NAMALWA (cell line): ENCODE measurements at regions not wholly inside any gene's neighbourhood (a gene's known extent, or its start where the extent isn't known, plus 50 kb on each side); places are given as distances from the start of the nearest gene placed in this dataset.
"Not testable (repeated sequence)": the region's sequence is repeated elsewhere in the genome, so short reads cannot be mapped to it uniquely, and the experiment has no call there.

Experiments used
- DNase-seq: peaks from one replicate; pipeline ENCODE4 v3.0.0-alpha.2; 2015; ENCODE audit warnings: low spot score

DNA sequence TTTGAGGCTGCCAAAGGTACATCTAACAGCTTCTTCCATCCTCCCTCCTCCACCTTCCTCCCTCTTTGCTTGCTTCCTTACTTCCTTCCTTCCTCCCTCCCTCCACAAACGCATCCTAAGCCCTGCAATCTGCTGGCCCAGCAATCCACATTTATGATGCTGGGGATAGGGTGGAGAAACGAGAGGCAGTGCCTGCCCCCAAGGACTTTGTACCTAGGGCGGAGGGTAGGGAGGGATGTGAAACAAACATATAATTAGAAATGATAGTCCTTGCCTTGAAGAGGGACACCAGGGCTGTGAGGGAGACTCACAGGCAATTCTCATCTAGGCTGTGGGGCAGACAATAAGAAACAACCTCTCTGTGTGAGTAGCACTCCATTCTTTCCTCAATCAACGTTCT is 188.3 kb downstream of the ANKRD30B start:
- no peak for DNase-seq

DNA sequence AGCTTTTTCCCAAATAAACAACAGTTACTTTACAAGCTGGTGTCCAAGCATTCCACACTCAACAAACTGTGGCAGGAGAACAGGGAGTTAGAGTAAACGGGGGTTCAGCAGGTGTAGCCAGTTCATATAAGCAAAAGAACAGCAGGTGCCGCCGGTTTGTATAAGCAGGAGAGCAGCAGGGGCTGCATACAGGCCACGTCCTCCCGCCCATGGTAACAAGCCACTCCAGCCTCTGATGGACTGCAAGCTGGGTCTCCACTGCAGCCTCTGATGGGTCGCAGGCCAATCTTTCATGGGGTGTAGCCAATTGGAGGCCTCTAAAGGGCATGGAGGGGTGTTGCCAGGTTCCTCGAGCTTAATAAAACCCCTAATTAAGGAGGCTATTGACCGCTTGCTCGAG is 189.3 kb downstream of the ANKRD30B start:
- DNase-seq, result no peak

DNA sequence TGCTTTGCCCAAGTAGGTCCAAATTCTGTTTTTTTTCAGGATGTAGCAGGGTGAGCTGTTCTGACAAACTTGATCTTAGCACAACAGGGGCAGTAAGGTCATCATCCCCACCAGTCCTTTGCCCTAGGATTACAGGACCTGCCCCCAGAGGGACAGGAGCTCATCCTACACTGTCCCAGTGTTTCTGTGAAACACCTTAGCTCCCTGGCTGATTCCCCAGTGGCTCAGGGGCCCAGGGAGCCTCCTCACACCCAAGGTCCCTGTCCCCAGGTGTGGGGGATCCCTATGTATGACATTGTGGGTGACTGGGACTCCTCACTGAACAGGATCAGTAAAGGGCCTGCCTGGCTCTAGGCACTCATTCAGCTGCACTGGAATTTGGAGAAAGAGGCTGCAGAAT is 191.2 kb downstream of the ANKRD30B start:
- no peak for DNase-seq

DNA sequence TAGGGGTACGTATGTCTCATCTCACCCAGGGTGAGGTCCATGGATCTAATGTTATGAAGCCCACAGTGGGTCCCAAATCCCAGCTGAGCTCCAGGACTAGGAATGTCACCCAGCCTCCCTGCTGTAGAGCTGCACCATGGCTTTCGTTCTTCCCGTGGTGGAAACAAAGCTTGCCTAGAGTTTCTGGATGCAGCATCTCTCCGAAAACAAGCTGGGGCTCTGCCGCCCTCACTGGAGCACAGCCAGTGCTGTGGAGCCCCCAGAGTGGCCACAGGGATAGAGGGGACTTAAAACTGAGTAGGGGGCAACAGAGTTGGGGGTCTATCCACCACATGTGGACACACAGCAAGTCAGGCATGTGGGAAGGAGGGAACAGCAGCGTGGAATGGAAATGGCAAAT is 192.1 kb downstream of the ANKRD30B start:
- not testable (repeated sequence) for DNase-seq

DNA sequence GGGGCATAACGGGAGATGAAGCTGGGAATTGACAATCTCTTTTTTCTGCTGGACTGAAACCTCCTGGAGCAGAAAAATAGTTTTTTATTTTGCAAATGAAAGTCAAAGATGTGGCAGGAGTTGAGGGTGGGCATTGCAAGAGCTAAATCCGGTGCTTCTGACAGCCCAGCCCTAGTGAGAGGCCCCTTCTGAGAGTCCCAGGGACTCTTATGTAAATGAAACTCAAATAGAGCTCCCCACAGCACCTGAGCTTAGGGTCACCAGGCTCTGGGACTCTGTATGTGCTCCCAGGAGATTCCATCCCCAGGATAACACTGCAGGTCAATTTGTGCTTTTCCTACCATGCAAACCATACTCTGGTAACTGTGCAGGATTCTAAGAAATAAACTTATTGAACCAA is 192.8 kb downstream of the ANKRD30B start:
- DNase-seq, result no peak

DNA sequence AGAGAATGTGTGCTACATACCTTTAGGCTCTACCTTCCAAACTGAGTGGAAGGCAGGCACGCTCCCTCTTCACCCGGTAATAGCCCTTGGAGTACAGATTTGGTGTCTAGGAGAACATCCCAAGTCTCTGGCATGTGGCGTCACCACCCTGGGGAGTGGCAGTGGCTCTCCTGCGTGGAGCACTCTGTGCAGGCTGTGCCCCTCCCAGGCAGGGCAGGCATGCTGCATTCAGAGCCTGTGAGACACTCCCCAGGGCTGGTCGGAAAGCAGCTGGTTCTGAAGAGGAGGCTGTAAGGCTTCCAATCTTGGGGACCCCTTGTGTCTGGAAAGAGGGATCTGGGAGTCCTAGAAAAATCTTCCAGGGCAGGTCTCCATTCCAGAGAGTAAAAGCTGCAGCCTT is 193.3 kb downstream of the ANKRD30B start:
- no peak for DNase-seq

DNA sequence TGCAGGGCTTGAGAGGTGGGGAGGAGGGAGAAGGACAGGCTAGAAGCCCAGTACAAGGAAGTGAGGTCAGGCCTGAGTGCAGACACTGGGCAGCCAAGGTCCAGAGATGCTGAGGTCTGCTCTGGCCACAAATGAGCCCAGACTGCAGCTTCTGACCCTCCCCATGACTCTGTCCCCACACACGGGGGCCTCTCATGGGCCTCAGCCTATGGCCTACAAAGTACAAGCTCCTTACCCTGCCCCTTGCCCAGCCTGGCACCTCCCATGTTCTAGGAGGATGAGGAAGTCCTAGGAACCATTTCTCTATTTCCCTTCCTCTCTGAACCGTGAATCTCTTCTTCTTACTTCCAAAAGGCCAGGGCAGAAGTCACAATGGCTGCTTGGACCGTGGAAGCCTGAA is 193.8 kb downstream of the ANKRD30B start:
- no peak for DNase-seq

DNA sequence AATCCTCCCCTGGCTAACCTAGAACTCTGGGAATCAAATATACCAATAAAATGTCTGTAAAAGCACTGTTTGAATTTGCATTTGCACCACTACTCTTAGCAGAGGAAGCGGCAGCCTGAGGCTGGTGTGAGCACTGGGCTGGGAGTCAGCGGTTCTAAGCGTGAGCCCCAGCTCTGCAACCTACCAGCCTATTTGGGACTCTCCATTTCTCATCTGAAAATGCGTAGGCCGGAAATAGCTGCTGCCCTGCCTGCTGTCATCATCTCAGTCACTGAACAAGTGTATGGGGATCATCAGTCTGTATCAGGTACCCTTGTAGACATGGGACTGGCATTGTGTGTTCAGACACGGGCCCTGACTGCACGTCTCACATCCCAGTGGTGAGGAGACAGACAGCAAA is 194.3 kb downstream of the ANKRD30B start:
- no peak for DNase-seq

DNA sequence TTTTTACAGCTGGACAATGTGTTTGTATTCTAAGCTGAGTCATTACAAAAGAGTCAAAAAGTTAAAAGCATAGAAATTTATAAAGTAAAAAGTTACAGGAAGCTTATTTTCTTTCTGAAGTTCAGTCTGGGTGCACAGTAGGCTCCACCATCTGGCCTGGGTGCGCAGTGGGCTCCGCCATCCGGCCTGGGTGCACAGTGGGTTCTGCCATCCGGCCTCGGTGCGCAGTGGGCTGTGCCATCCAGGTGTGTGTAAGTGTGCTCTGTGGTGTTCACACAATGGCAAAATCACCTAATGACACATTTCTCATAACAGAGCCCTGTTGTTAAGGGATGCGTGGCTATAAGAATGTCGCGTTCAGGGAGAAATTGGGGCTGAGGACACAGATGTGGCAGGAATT is 195.5 kb downstream of the ANKRD30B start:
- DNase-seq, result no peak

DNA sequence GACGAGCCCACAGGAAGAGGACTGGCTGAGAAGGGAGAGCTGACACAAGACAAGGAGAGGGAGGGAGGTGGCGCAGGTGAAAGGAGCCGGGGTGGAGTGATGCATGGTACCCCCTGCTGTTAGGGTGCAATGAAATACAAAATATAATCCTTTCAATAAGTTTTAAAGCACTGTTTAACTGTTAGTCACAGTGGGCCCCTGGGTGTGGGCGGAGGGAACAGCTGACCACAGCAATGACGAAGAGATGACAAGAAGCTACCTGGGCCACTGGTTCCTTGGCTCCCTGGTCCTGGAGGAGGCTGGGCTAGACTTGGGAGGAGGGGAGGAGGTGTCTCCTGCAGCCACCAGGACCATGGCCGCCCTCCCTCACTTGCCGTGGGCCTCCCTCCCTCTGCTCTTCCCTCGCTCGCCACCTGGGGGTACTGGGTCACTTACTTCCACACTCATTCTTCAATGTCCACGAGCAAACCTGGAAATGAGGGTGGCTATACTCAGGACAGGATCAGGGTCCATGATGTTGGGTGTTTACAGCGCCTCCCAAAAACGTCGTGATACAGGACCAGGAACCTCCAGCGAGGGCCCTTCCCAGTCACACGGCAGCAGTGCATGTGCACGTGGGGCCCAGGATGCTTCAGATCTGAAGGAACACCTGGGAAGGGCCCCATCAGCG is 196.1 kb downstream of the ANKRD30B start:
- no peak for DNase-seq

DNA sequence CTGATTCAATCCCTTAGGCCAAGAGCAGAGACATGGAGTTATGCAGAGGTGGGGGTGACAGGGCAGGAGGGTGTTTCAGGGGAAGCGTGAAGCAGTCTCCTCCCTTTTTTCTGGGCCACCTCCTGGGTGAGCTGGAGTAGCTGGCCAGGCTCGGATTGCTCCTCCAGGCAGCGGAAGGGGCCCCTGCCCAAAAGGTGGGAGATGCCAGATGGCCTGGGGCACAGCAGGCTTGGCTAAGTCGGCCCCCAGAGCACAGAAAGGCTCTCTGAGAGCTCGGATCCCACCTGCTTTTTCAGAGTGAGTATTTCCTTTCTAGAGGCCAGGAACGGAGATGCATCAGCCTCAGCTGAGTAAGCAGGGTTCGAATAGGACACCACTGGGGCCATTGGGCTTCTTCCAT is 196.9 kb downstream of the ANKRD30B start:
- no peak for DNase-seq

DNA sequence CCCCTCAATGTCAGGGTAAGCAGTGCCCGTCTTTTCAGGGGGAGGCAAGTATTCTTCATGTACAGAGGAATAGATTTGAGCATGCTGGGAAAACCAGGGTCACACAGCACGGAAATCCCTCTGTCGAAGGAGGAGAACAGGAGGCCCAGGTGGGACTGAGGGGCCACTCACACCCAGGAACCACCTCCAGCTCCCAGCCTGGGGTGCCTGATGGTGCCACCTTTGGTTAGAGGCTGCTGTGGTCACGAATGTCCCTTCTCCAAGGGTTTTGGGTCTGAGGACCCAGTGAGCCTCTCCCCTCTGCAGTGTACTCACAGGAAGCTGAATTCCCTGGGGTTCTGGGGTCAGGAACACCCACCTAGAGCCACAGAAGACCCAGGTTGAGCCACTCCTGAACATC is 197.3 kb downstream of the ANKRD30B start:
- no peak for DNase-seq

DNA sequence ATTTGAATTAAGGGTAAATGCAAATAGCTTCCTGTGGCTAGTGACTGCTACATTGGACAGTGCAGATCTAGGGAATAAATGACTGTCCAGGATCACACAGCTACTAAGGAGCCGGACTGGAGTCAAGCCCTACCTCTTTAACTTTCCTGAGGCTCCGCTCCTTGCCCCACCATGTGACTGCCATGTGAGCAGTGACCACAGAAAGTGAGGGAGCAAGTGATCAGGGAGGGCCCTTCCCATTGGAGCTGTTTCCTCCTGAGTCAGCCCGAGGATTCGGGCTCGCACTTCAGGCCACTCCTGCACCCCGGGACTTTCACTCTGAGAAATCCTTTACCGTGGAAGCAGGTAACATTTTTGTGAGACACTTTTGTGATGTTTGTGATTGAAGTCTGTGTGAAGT is 198.0 kb downstream of the ANKRD30B start:
- no peak for DNase-seq

DNA sequence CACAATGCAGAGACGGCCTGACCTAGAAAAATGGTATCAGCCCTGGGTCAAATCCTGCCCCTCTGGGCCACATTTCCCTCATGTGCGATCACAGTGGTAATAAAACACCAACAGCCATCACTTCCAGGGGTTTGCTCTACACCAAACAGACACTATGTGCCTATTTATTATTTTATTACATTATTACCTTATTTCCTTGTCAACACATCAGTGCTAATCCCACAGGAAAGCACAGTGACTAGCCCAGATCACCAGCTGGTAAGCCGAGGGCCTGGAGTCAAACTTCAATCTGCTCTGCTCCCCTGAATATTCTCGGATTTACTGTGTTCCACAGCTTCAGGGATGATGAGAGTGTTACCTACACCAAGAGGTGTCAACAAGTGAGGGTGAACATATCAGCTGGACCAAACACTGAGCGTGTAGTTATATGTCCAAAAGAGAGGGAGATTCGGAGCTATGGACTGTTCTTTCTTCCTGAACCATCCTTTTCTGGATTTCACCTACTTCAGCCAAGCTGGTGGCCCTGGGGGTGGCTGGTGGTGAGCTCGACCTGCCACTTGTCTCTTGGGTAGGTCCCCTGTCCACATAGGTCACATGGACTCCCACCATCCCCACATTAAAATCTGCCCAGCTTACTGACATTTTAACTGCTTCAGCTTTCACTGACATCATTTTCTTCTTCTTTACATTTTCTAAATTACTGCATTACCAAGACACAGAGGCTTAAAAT is 198.9 kb downstream of the ANKRD30B start:
- not testable (repeated sequence) for DNase-seq

DNA sequence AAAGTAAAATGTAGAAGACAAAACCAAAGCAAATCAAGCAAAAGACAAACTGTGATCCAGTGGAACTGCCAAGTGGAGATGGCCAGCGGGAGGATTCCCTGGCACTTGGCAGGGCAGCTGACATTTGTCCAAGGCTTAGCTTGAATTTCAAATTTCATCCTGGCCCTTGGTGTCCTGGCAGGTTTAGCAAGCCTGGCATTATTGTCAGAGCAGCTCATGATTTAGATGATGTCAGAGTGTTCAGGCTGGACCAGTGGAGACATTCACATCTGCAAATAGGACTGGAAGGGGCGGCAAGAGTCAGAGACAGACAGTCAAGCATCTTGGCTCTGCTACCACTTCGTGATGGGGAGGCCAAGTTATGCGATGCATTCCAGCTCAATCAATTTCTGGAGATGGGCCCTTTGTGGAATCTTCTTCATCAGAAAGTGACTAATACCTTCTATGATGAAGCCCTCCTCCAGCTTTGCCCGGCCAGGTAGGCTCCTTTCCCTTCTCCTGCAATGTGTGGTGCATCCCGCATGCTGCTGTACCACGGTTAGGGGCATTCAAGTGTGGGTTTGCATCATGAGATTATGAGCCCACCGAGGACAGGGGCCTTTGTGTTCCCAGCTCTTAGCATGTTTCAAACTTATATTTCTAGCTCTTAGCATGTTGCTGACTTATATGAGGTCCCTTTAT is 199.7 kb downstream of the ANKRD30B start:
- no peak for DNase-seq

DNA sequence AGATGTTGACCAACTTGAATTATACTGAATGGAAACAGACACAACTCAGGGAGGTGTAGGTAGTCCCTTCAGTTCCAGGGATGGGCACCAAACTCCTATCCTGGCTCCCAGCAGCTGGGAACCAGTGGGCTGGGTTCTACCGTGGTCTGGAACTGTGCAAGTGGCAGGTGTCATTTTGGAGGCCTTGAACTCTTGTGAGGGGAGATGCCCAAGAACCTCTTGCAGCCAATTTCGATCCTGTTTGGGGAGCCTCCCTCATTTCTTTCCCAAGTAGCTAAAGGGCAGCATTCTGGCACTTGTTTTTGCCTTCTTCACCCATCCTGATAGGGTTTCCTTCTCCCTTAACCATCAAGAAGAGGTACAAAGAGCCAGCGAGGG is 200.2 kb downstream of the ANKRD30B start:
- no peak for DNase-seq

DNA sequence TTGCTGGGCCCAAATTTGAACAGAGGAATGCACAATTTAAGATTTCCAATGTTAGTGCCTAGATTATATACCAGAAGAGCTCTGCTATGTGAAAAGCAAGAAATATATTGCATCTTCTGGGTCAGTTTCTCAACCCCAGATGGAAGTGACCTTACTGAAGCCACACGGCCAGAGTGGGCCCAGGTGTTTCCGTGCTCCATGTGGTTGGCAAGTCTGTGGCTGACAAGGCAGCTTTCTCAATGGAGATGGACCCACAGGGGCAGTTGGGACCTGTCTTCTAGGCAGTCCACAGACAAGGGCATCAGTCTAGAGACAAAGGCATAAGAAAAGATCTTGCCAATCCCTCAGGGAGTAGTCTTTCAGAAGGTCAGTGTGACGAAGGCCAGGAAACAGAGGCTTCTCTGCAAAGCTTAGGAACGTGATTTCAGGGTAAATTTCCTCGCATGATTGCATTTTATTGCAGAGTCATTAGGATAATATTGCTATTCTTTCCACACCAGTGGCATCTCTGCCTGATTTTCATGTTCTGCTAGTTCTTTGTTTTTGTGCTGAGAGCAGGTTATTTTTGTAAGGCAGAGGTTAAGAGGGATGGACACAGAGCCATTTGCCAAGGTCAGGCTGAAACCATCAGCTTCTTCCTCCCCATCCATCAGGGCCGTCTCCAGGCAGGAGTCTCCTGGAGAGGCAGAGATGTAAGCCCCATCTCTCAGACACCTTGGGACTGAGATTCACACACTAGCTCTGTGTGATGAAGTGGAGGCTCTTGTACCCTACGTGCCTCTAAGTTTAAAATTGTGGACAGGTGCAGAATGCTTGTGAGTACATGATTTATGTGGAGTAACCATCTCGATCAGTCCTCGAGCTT is 202.1 kb downstream of the ANKRD30B start:
- DNase-seq, result no peak

DNA sequence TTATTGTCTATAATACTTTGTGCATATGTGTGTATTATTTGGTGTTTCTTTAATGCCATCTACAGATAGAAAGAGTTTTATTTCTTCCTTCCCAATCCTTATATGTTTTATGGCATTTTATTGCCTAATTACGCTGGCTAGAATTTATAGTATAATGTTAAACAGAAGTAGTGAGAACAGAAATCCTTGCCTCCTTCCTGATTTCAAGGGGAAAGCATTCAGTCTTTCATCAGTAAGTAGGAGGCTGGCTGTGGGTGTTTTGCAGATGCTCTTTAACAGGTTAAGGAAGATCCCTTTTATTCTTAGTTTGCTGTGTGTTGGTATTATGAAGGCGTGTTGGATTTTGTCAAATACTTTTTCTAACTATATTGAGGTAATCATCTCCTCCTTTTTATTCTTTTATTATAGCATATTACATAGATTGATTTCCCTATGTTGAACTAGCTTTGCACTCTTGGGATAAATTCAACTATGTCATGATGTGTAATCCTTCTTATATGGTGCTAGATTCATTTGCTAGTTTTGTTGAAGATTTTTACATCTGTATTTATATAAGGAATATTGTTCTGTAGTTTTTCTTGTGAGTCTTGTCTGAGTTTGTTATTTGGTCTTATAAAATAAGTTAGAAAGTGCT is 204.6 kb downstream of the ANKRD30B start:
- not testable (repeated sequence) for DNase-seq

DNA sequence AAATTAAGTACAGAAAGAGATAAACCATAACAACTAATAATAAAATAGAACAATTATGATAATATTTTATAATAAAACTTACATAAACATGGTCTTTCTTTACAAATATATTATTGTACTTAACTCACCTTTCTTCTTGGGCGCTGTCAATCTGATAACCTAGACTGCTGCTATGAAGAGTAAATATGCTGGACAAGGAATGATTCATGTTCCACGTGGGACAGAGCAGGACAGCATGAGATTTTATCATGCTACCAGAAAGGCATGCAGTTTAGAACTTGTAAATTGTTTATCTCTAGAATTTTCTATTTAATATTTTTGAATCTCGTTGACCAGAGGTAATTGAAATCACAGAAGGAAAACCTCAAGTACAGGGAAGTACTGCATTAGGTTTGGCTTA is 210.7 kb downstream of the ANKRD30B start:
- DNase-seq, result no peak

DNA sequence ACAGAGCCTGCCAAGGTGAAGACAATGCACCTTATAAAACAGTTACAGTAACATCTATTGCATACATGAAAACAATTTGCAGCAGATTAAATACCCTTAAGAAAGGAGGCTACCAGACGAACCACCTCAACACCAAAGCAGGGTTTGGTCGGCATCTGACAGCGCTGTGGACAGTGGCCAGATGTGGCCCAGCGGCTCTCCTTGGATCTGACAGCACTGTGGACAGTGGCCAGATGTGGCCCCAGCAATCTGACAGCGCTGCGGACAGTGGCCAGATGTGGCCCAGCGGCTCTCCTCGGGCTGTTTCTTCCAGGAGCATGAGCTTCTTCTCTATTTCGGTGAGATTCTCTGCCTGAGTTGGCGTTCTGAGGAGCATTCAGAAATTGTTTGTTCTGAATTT is 211.6 kb downstream of the ANKRD30B start:
- no peak for DNase-seq

DNA sequence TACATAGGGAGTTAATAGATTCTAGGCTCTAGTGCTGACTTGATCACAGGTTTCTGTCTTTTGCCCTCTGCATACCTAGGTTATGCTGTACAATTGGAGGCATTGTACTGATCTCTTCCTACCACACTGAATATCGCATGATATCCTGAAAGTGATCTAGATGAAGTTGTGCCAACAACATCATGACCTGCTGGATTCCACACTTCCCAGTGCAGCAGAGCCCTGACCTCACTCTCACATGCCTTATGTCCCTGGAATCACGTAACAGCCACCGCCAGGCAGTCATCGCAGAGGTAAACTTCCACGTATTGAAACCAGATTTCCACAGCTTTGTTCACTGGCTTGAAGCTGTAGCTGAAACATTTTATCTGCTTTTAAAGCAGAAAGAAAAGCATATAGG is 214.0 kb downstream of the ANKRD30B start:
- no peak for DNase-seq

DNA sequence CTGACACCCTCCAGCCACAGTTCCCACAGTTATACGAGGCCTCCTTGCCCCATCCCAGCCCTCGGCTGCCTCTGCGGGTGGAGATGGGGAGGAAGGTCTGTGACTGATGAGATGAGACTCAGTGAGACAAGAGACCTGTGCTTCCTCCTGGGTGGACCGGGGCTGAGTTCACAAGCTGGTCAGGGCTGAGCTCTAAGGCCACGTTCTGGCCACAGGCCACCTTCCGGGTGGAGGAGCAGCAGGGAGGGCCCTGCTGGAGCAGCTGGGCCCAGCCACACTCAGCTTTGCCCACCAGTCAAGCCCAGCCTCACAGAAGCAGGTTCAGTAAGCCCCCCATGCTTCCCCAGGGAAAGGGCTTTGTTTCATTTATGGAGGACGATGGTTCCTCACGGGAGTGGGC is 214.7 kb downstream of the ANKRD30B start:
- no peak for DNase-seq
